Naive thymus-derived CD4-positive, alpha-beta T cell (primary cell): ENCODE measurements at regions not wholly inside any gene's neighbourhood (a gene's known extent, or its start where the extent isn't known, plus 50 kb on each side); places are given as distances from the start of the nearest gene placed in this dataset.

ENCODE experiments used
- ATAC-seq: fragments of 150-1000 bp; cut with Tn5 transposase; 2 replicates; pipeline ENCODE4 v1.10.0; 2021; ENCODE audit warnings: mild to moderate bottlenecking, moderate library complexity
- CTCF ChIA-PET: fragments of 350-600 bp; sonication (Branson Sonifier 250); formaldehyde crosslinking; loops from one replicate; lab custom pipeline; 2021; ENCODE audit warnings: antibody characterized with exemption; lab: Charles Lee
- POLR2A ChIA-PET: fragments of 350-600 bp; sonication (Branson Sonifier 250); formaldehyde crosslinking; loops from one replicate; lab custom pipeline; 2021; ENCODE audit warnings: antibody characterized with exemption, inconsistent platforms; lab: Charles Lee
- DNase-seq, 9 donors: peaks; one replicate each; pipeline versions ENCODE4 v3.0.0 to v3.0.0-alpha.2; 2020 to 2022; ENCODE audit warnings: mixed read lengths in 1 of 9
- H3K27ac ChIP-seq: one replicate; pipeline ENCODE4 v1.7.0; 2013; ENCODE audit warnings: mild to moderate bottlenecking, low read depth, low read length, moderate library complexity
- H3K27me3 ChIP-seq, 2 donors: one replicate each; pipeline ENCODE4 v1.7.0; 2013; ENCODE audit warnings: low read length in 2 of 2, mild to moderate bottlenecking in 2 of 2, moderate library complexity in 2 of 2; ENCODE audit not compliant: control insufficient read depth in 2 of 2, insufficient read depth in 2 of 2
- H3K36me3 ChIP-seq, 3 experiments: 1 replicate in 2 of 3; 2 replicates in 1 of 3; pipeline ENCODE4 v1.7.0; 2013; ENCODE audit warnings: low read length in 3 of 3, mild to moderate bottlenecking in 3 of 3, moderate library complexity in 1 of 3; ENCODE audit not compliant: insufficient read depth in 3 of 3, control insufficient read depth in 2 of 3
- H3K4me1 ChIP-seq, 2 donors: one replicate each; pipeline ENCODE4 v1.7.0; 2013; ENCODE audit warnings: low read length in 2 of 2, mild to moderate bottlenecking in 2 of 2, moderate library complexity in 1 of 2; ENCODE audit not compliant: control insufficient read depth in 2 of 2, insufficient read depth in 2 of 2
- H3K4me3 ChIP-seq: 2 replicates; pipeline ENCODE4 v1.7.0; 2013; ENCODE audit warnings: mild to moderate bottlenecking, low read length
- H3K9me3 ChIP-seq, 3 experiments: 1 replicate in 2 of 3; 2 replicates in 1 of 3; pipeline ENCODE4 v1.7.0; 2013; ENCODE audit warnings: low read length in 3 of 3; ENCODE audit not compliant: control insufficient read depth in 2 of 3
- H3K27ac Mint-ChIP-seq, 9 donors: one replicate each; pipeline ENCODE4 v1.8.0; 2020 to 2022; ENCODE audit warnings: mixed read lengths in 9 of 9, mild to moderate bottlenecking in 8 of 9, moderate library complexity in 5 of 9, inconsistent platforms in 2 of 9
- H3K27me3 Mint-ChIP-seq, 5 donors: one replicate each; pipeline ENCODE4 v1.8.0; 2021 to 2022; ENCODE audit warnings: mixed read lengths in 5 of 5, mild to moderate bottlenecking in 1 of 5
- H3K36me3 Mint-ChIP-seq, 5 donors: one replicate each; pipeline ENCODE4 v1.8.0; 2020 to 2022; ENCODE audit warnings: mixed read lengths in 5 of 5, mild to moderate bottlenecking in 3 of 5, inconsistent platforms in 1 of 5
- H3K4me1 Mint-ChIP-seq, 7 donors: one replicate each; pipeline ENCODE4 v1.8.0; 2020 to 2022; ENCODE audit warnings: mixed read lengths in 7 of 7, mild to moderate bottlenecking in 3 of 7, inconsistent platforms in 1 of 7
- H3K4me3 Mint-ChIP-seq, 10 donors: one replicate each; pipeline ENCODE4 v1.8.0; 2020 to 2022; ENCODE audit warnings: mild to moderate bottlenecking in 10 of 10, mixed read lengths in 10 of 10, moderate library complexity in 6 of 10, inconsistent platforms in 2 of 10
- H3K9me3 Mint-ChIP-seq, 11 donors: one replicate each; pipeline ENCODE4 v1.8.0; 2020 to 2022; ENCODE audit warnings: mixed read lengths in 11 of 11, mild to moderate bottlenecking in 4 of 11, inconsistent platforms in 1 of 11, moderate library complexity in 1 of 11
- intact Hi-C, 2 donors: fragments of 100-400 bp; cut with micrococcal nuclease; formaldehyde crosslinking; loops; one replicate each; pipeline ENCODE4 v1.15.1; 2023

DNA sequence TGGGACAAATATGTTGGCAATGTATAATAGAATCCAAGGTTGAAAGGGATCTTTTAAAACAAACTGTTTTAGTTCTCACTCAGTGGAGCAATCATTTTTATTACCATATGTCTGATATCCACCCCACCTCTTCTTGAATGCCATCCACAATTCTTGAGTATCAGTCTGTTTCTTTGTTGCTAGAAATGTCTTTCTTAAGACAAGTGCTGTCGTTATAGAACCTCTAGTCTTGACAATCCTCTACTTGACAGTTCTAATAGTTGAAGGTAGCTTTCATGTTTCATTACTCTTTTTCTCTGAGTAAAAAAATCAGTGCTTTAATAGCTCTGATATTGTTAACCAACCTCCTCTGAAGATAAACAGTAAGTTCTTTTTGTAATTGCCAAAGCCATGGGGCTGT lies 737.9 kb downstream of the MECOM start:
- Mint-ChIP-seq H3K4me3 (no peak overlapping the region), H3K9me3 (peaks cover 0 to 5% (median 1%) of the 10 kb centered on the region in 11 donors), H3K27ac (no peak overlapping the region), H3K27me3 (no peaks in the 10 kb centered on the region), H3K4me1 (no peaks in the 10 kb centered on the region), H3K36me3 (no peaks in the 10 kb centered on the region)
- DNase-seq (no peak), ATAC-seq (no peak)
- no peak overlapping the region for H3K4me3 ChIP-seq
- no peaks in the 10 kb centered on the region for H3K36me3 ChIP-seq
- POLR2A ChIA-PET, result no interaction called here
- CTCF ChIA-PET, result no interaction called here
- intact Hi-C loops, result no loop called here
- no peaks in the 10 kb centered on the region for H3K9me3 ChIP-seq
- no peak overlapping the region for H3K27ac ChIP-seq
- H3K4me1 ChIP-seq, result no peaks in the 10 kb centered on the region
- H3K27me3 ChIP-seq, result no peaks in the 10 kb centered on the region

DNA sequence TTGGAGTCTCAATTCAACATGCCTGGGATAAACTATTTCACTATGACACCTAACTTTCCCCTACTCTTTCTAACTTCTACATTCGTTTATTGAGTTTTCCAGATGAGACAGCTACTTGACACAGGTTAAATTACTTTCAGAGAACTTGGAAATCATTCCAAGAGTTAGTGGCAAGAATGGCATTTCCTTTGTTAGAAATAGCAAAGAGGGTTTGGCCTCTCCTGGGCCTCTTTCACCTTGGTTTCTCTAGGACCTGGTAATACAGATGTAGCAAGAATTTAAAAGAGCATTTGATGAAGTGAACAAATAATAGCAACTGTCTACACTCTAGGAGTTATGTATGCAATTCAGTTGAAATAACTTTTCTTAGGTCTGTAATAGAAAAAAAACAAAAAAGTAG lies 748.9 kb downstream of the MECOM start:
- H3K27me3 Mint-ChIP-seq, result no peaks in the 10 kb centered on the region
- H3K9me3 Mint-ChIP-seq, result peaks cover 0 to 1% (median 0%) of the 10 kb centered on the region in 11 donors
- Histone ChIP-seq H3K27ac (no peak overlapping the region), H3K9me3 (no peaks in the 10 kb centered on the region), H3K4me1 (no peaks in the 10 kb centered on the region), H3K36me3 (no peaks in the 10 kb centered on the region), H3K27me3 (no peaks in the 10 kb centered on the region), H3K4me3 (no peak overlapping the region)
- ChIA-PET POLR2A (no interaction called here), CTCF (no interaction called here)
- intact Hi-C loops, result no loop called here
- ATAC-seq, result no peak
- no peak overlapping the region for H3K27ac Mint-ChIP-seq
- DNase-seq, result no peak
- H3K36me3 Mint-ChIP-seq, result no peaks in the 10 kb centered on the region
- H3K4me3 Mint-ChIP-seq, result no peak overlapping the region
- no peaks in the 10 kb centered on the region for H3K4me1 Mint-ChIP-seq

- Mint-ChIP-seq H3K4me1 (no peaks in the 10 kb centered on the region), H3K36me3 (no peaks in the 10 kb centered on the region), H3K27ac (no peak overlapping the region), H3K27me3 (no peaks in the 10 kb centered on the region), H3K4me3 (no peak overlapping the region), H3K9me3 (peaks cover 0 to 1% (median 0%) of the 10 kb centered on the region in 11 donors)
- Histone ChIP-seq H3K9me3 (no peaks in the 10 kb centered on the region), H3K27ac (no peak overlapping the region), H3K4me3 (no peak overlapping the region), H3K4me1 (no peaks in the 10 kb centered on the region), H3K27me3 (no peaks in the 10 kb centered on the region), H3K36me3 (no peaks in the 10 kb centered on the region)
- ChIA-PET POLR2A (no interaction called here), CTCF (no interaction called here)
- intact Hi-C loops, result no loop called here
- no peak for ATAC-seq
- no peak for DNase-seq
These were observed 754.3 kb downstream of the MECOM start for GRCh38 chr3:168909260-168909659.

- Histone ChIP-seq H3K27ac (no peak overlapping the region), H3K9me3 (no peaks in the 10 kb centered on the region), H3K27me3 (no peaks in the 10 kb centered on the region), H3K36me3 (no peaks in the 10 kb centered on the region), H3K4me1 (no peaks in the 10 kb centered on the region), H3K4me3 (no peak overlapping the region)
- no peak for ATAC-seq
- Mint-ChIP-seq H3K36me3 (no peaks in the 10 kb centered on the region), H3K27ac (no peak overlapping the region), H3K27me3 (no peaks in the 10 kb centered on the region), H3K9me3 (peaks cover 0 to 14% (median 8%) of the 10 kb centered on the region in 11 donors), H3K4me1 (peaks cover 0 to 1% (median 0%) of the 10 kb centered on the region in 7 donors), H3K4me3 (no peak overlapping the region)
- POLR2A ChIA-PET, result no interaction called here
- DNase-seq, result no peak
- intact Hi-C loops, result no loop called here
- CTCF ChIA-PET, result no interaction called here
These were observed 768.1 kb downstream of the MECOM start for GRCh38 chr3:168895419-168895818.

DNA sequence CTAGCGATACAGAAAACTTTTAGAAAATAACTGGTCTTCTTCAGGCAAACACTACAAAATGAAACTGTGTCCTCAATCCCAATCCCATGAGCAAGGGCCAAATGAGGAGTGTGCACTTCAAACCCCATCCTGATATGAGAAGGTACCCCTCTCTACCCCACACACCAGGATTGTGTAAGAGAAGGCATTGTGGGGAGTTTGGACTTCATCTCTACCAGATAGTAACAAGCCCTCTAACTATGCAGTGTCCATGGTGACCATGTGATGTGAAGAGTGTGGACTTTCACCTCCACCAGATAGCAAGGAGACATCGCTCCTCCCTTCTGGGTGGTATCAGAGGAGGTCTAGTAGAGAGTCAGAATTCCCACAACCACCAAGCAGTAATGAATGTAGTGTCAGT lies 769.3 kb downstream of the MECOM start:
- Mint-ChIP-seq H3K27ac (no peak overlapping the region), H3K4me3 (no peak overlapping the region), H3K9me3 (peaks cover 0 to 14% (median 8%) of the 10 kb centered on the region in 11 donors), H3K4me1 (peaks cover 0 to 1% (median 0%) of the 10 kb centered on the region in 7 donors), H3K36me3 (no peaks in the 10 kb centered on the region), H3K27me3 (no peaks in the 10 kb centered on the region)
- POLR2A ChIA-PET, result no interaction called here
- CTCF ChIA-PET, result no interaction called here
- Histone ChIP-seq H3K27me3 (no peaks in the 10 kb centered on the region), H3K9me3 (no peaks in the 10 kb centered on the region), H3K4me3 (no peak overlapping the region), H3K4me1 (no peaks in the 10 kb centered on the region), H3K27ac (no peak overlapping the region), H3K36me3 (no peaks in the 10 kb centered on the region)
- ATAC-seq, result no peak
- DNase-seq, result no peak
- intact Hi-C loops, result no loop called here

DNA sequence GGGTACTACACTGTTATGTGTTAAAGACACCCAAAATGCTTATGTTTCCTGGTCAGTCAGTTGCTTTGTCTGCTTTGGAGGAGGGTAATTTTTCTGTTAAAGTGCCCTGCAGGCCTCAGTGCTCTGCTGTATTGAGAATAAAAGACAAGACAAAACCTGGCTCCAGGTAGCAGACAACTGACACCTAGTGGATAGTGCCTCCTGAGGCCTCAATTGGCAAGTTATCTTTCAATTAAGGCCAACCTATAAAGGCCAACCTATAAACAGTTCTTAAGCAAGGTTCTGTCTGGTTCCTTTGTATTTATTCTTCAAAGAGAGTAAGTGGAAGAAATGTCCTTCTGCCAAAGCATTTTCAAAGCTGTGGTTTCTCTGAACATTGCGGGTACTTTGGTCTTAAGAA lies 773.8 kb downstream of the MECOM start:
- H3K27me3 Mint-ChIP-seq, result no peaks in the 10 kb centered on the region
- no peaks in the 10 kb centered on the region for H3K27me3 ChIP-seq
- peaks cover 0 to 1% (median 0%) of the 10 kb centered on the region in 7 donors for H3K4me1 Mint-ChIP-seq
- DNase-seq, result no peak
- H3K4me3 ChIP-seq, result no peak overlapping the region
- H3K27ac ChIP-seq, result no peak overlapping the region
- H3K4me3 Mint-ChIP-seq, result no peak overlapping the region
- peaks cover 0 to 9% (median 0%) of the 10 kb centered on the region in 11 donors for H3K9me3 Mint-ChIP-seq
- POLR2A ChIA-PET, result no interaction called here
- CTCF ChIA-PET, result no interaction called here
- no peaks in the 10 kb centered on the region for H3K4me1 ChIP-seq
- no peaks in the 10 kb centered on the region for H3K9me3 ChIP-seq
- H3K27ac Mint-ChIP-seq, result no peak overlapping the region
- ATAC-seq, result no peak
- no peaks in the 10 kb centered on the region for H3K36me3 ChIP-seq
- intact Hi-C loops, result no loop called here
- H3K36me3 Mint-ChIP-seq, result no peaks in the 10 kb centered on the region

GRCh38 chr3:168888781-168889180 lies 774.7 kb downstream of the MECOM start:
- Histone ChIP-seq H3K9me3 (no peaks in the 10 kb centered on the region), H3K4me3 (no peak overlapping the region), H3K27ac (no peak overlapping the region), H3K27me3 (no peaks in the 10 kb centered on the region), H3K4me1 (no peaks in the 10 kb centered on the region), H3K36me3 (no peaks in the 10 kb centered on the region)
- Mint-ChIP-seq H3K4me3 (no peak overlapping the region), H3K36me3 (no peaks in the 10 kb centered on the region), H3K9me3 (peaks cover 0 to 4% (median 0%) of the 10 kb centered on the region in 11 donors), H3K4me1 (peaks cover 0 to 1% (median 0%) of the 10 kb centered on the region in 7 donors), H3K27ac (no peak overlapping the region), H3K27me3 (no peaks in the 10 kb centered on the region)
- intact Hi-C loops, result no loop called here
- ChIA-PET POLR2A (no interaction called here), CTCF (no interaction called here)
- ATAC-seq (no peak), DNase-seq (no peak)
